A549 (cell line): ENCODE measurements at regions not wholly inside any gene's neighbourhood (a gene's known extent, or its start where the extent isn't known, plus 50 kb on each side); places are given as distances from the start of the nearest gene placed in this dataset.
"Not testable (repeated sequence)": the region's sequence is repeated elsewhere in the genome, so short reads cannot be mapped to it uniquely, and the experiment has no call there.

ENCODE experiments used
- ATAC-seq, 2 experiments: fragments of 200-7000 bp in 1 of 2; fragments of >200 bp in 1 of 2; cut with Nextera tagmentation in 1 of 2; cut with Tn5 transposase in 1 of 2; 3 replicates each; pipeline versions ENCODE4 v1.8.0 to v1.9.1; 2018 to 2020; ENCODE audit warnings: mild to moderate bottlenecking in 1 of 2, moderate library complexity in 1 of 2
- CTCF ChIA-PET: fragments of 300-600 bp; sonication (Branson Sonifier 250); formaldehyde crosslinking; extraction: SDS; loops from one replicate; lab custom pipeline; 2021; ENCODE audit warnings: antibody characterized with exemption, inconsistent platforms; lab: Yijun Ruan, JAX
- POLR2A ChIA-PET: fragments of 350-600 bp; formaldehyde crosslinking; extraction: SDS; loops from one replicate; lab custom pipeline; 2021; ENCODE audit warnings: antibody characterized with exemption, inconsistent platforms; lab: Yijun Ruan, JAX
- DNase-seq, 2 experiments: peaks; one replicate each; pipeline versions ENCODE4 v3.0.0 to v3.0.0-alpha.2; 2011 to 2016; ENCODE audit warnings: low read depth in 1 of 2, low spot score in 1 of 2
- FAIRE-seq: peaks from 2 replicates; lab custom pipeline; 2011; peaks lifted over from hg19 to GRCh38; lab: Jason Lieb, UNC
- H3K27ac ChIP-seq, 2 experiments: fragments of >200 bp; sonication (Bioruptor Twin); formaldehyde crosslinking; 3 replicates each; pipeline ENCODE4 v1.5.1; 2016 to 2017
- H3K4me1 ChIP-seq: fragments of >200 bp; sonication (Bioruptor Twin); formaldehyde crosslinking; 3 replicates; pipeline ENCODE4 v1.6.1; 2016
- H3K4me2 ChIP-seq: fragments of >200 bp; sonication (Bioruptor Twin); formaldehyde crosslinking; 3 replicates; pipeline ENCODE4 v1.6.1; 2016
- H3K4me3 ChIP-seq: fragments of >200 bp; sonication (Bioruptor Twin); formaldehyde crosslinking; 3 replicates; pipeline ENCODE4 v1.5.1; 2016
- H3K9me3 ChIP-seq: fragments of >200 bp; sonication (Bioruptor Twin); formaldehyde crosslinking; 3 replicates; pipeline ENCODE4 v1.6.1; 2016
- ATOH8 ChIP-seq: fragments of 250-450 bp; sonication (Bioruptor Pico); IDR thresholded peaks from 2 replicates; pipeline ENCODE4 v1.5.0; 2020; ENCODE audit warnings: low read depth, mild to moderate bottlenecking, moderate library complexity
- BHLHE40 ChIP-seq: IDR thresholded peaks from 2 replicates; pipeline ENCODE4 v1.6.1; 2012; ENCODE audit warnings: low read depth, low read length, inconsistent platforms
- CEBPB ChIP-seq, 2 experiments: fragments of >200 bp in 1 of 2; sonication (Bioruptor Twin) in 1 of 2; formaldehyde crosslinking in 1 of 2; IDR thresholded peaks; 2 replicates each; pipeline ENCODE4 v1.6.1; 2012 to 2016
- CTCF ChIP-seq: fragments of >200 bp; sonication (Bioruptor Twin); formaldehyde crosslinking; IDR thresholded peaks from 3 replicates; pipeline ENCODE4 v1.5.1; 2016
- EHF ChIP-seq: fragments of 250-450 bp; sonication (Bioruptor Pico); IDR thresholded peaks from 2 replicates; pipeline ENCODE4 v1.5.0; 2020; ENCODE audit warnings: mild to moderate bottlenecking
- ELK1 ChIP-seq: fragments of 150-350 bp; IDR thresholded peaks from 2 replicates; pipeline ENCODE4 v1.6.1; 2014; ENCODE audit warnings: low read depth, mild to moderate bottlenecking, low read length
- HES2 ChIP-seq: fragments of >200 bp; sonication (Bioruptor Twin); formaldehyde crosslinking; IDR thresholded peaks from 2 replicates; pipeline ENCODE4 v1.6.1; 2016
- HEYL ChIP-seq: fragments of 250-450 bp; sonication (Bioruptor Pico); IDR thresholded peaks from 2 replicates; pipeline ENCODE4 v1.8.0; 2021; ENCODE audit warnings: mild to moderate bottlenecking, moderate library complexity
- HOXB13 ChIP-seq: fragments of 250-450 bp; sonication (Bioruptor Pico); IDR thresholded peaks from 2 replicates; pipeline ENCODE4 v1.5.0; 2020; ENCODE audit warnings: low read depth, mild to moderate bottlenecking, moderate library complexity
- JUN ChIP-seq, 2 experiments: fragments of >200 bp; sonication (Bioruptor Twin); formaldehyde crosslinking; IDR thresholded peaks; 2 replicates in 1 of 2; 3 replicates in 1 of 2; pipeline ENCODE4 v1.6.1; 2016 to 2017
- KDM1A ChIP-seq: fragments of 200-600 bp; sonication (generic); IDR thresholded peaks from 2 replicates; pipeline ENCODE4 v1.6.1; 2016; ENCODE audit warnings: low read depth, mild to moderate bottlenecking
- KDM5A ChIP-seq: fragments of 200-600 bp; sonication (generic); IDR thresholded peaks from 2 replicates; pipeline ENCODE4 v1.6.1; 2016; ENCODE audit warnings: antibody characterized with exemption, mild to moderate bottlenecking
- NFE2L2 ChIP-seq: fragments of 150-350 bp; conservative IDR thresholded peaks from 2 replicates; pipeline ENCODE4 v1.6.1; 2014; ENCODE audit warnings: low read length
- POLR2A ChIP-seq: IDR thresholded peaks from 2 replicates; pipeline ENCODE4 v1.6.1; 2012; ENCODE audit warnings: mild to moderate bottlenecking, low read length
- POLR2AphosphoS2 ChIP-seq: conservative IDR thresholded peaks from 2 replicates; pipeline ENCODE4 v1.6.1; 2012; ENCODE audit warnings: low read length, improper control_type of control experiment, inconsistent platforms
- RAD21 ChIP-seq, 2 experiments: fragments of >200 bp in 1 of 2; sonication (Bioruptor Twin) in 1 of 2; formaldehyde crosslinking in 1 of 2; IDR thresholded peaks in 1 of 2; conservative IDR thresholded peaks in 1 of 2; 2 replicates in 1 of 2; 3 replicates in 1 of 2; pipeline ENCODE4 v1.6.1; 2012 to 2018; ENCODE audit warnings: inconsistent platforms in 1 of 2
- RCOR1 ChIP-seq: fragments of 150-350 bp; IDR thresholded peaks from 2 replicates; pipeline ENCODE4 v1.6.1; 2014; ENCODE audit warnings: antibody characterized with exemption, low read length, low read depth
- RFX5 ChIP-seq: fragments of 450-650 bp; IDR thresholded peaks from 2 replicates; pipeline ENCODE4 v1.7.1; 2014; ENCODE audit warnings: antibody characterized with exemption, mild to moderate bottlenecking, moderate library complexity
- SMC3 ChIP-seq: fragments of >200 bp; sonication (Bioruptor Twin); formaldehyde crosslinking; IDR thresholded peaks from 3 replicates; pipeline ENCODE4 v1.6.1; 2018; ENCODE audit warnings: inconsistent platforms
- TP53 ChIP-seq: fragments of 250-450 bp; sonication (Bioruptor Pico); IDR thresholded peaks from 2 replicates; pipeline ENCODE4 v1.5.0; 2021; ENCODE audit warnings: mild to moderate bottlenecking, moderate library complexity
- ZNF302 ChIP-seq: fragments of 250-450 bp; sonication (Bioruptor Pico); IDR thresholded peaks from 2 replicates; pipeline ENCODE4 v1.9.0; 2021; ENCODE audit warnings: inconsistent platforms, mild to moderate bottlenecking, moderate library complexity
- WGBS: methylation state at CpG from one replicate; pipeline ENCODE4 v1.1.6; 2017; ENCODE audit errors: missing lambda C conversion rate; 5-methylcytosine and 5-hydroxymethylcytosine counted together
- TF ChIP-seq, protein P1 (sequence below): IDR thresholded peaks from 2 replicates; pipeline ENCODE4 v1.6.1; 2012
- TF ChIP-seq, protein P2 (sequence below): IDR thresholded peaks from 2 replicates; pipeline ENCODE4 v1.6.1; 2012

DNA sequence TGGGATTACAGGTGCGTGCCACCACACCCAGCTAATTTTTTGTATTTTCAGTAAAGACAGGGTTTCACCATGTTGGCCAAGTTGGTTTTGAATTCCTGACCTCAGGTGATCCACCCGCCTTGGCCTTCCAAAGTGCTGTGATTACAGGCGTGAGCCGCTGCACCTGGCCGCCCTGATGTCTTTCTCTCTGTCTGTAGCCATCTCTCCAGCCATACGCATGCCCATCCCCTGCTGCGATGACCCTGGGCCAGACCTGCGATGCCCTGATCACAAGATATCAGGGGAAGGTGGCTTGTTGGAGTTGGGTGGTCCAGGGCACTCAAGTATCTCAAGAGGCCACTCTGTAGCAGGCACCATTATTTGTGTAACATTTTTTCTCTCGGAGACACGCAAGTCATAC is 54.4 kb upstream of the RBFOX2 start:
- TF ChIP-seq JUN (IDR thresholded peaks at IDR 0.05) (no peak), EHF (no peak)
- H3K4me1 ChIP-seq = no peaks in the 10 kb centered on the region
- H3K9me3 ChIP-seq = no peaks in the 10 kb centered on the region
- H3K4me3 ChIP-seq = no peak overlapping the region
- WGBS = 87% methylated on average over 10 of the region's 10 CpGs
- no peak overlapping the region for H3K4me2 ChIP-seq
- ATAC-seq (no peak), DNase-seq (no peak), FAIRE-seq (no peak)
- H3K27ac ChIP-seq = no peak overlapping the region
- ChIA-PET CTCF (interaction anchor here (8.2 kb wide), 1 partner anchor 17 kb away, joined by 66 read pairs; no protein-coding TSS in a partner anchor), POLR2A (no interaction called here)

DNA sequence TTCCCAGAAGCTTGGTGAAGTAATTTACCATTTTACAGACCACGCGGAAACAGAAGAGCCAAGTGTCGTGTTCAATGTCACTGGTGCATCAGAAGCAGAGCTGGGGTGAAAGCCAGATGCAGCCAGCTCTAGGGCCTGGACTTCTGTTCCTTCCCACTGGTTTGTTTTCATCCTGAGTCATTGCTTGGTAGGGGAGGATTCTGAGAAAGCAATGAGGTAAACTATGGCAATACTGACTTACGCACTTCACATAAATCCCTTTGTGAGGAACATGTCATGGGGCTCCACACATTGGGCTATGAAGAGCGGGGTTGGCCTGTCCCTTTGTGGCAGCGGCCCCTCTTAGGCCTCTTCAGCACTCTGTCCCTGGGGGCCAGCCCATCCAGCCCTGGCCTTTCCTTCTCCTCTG is 52.4 kb upstream of the RBFOX2 start:
- H3K4me2 ChIP-seq = no peak overlapping the region
- ATAC-seq (no peak), DNase-seq (no peak), FAIRE-seq (no peak)
- no peak overlapping the region for H3K4me3 ChIP-seq
- 97% methylated on average over 6 of the region's 6 CpGs for WGBS
- H3K9me3 ChIP-seq = no peaks in the 10 kb centered on the region
- no peaks in the 10 kb centered on the region for H3K4me1 ChIP-seq
- no peak for TF ChIP-seq ATOH8
- TF ChIP-seq CTCF = no peak
- TF ChIP-seq HEYL (CRISPR knock-in tag) = no peak
- no peak for TF ChIP-seq SMC3
- no peak for TF ChIP-seq CEBPB (IDR thresholded peaks at IDR 0.05)
- TF ChIP-seq, protein P1, sequence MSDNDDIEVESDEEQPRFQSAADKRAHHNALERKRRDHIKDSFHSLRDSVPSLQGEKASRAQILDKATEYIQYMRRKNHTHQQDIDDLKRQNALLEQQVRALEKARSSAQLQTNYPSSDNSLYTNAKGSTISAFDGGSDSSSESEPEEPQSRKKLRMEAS = no peak
- no peak for TF ChIP-seq RFX5
- no peak for TF ChIP-seq BHLHE40
- no peak for TF ChIP-seq RCOR1
- TF ChIP-seq TP53 = no peak
- CTCF ChIA-PET = interaction anchor here (1.2 to 8.2 kb wide), 2 partner anchors 15 to 151 kb away, joined by 3 to 66 read pairs; no protein-coding TSS in a partner anchor
- POLR2A ChIA-PET = no interaction called here
- no peak overlapping the region for H3K27ac ChIP-seq

DNA sequence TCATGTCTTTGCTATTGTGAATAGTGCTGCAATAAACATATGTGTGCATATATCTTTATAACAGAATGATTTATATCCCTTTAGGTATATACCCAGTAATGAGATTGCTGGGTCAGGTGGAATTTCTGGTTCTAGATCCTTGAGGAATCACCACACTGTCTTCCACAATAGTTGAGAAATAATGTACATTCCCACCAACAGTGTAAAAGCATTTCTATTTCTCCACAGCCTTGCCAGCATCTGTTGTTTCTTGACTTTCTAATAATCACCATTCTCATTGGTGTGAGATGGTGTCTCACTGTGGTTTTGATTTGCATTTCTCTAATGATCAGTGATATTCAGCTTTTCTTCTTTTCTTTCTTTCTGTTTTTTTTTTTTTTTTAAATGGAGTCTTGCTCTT is 51.7 kb upstream of the RBFOX2 start:
- FAIRE-seq, H3K27ac ChIP-seq, ATAC-seq, H3K9me3 ChIP-seq, H3K4me3 ChIP-seq, H3K4me1 ChIP-seq, DNase-seq, POLR2A ChIA-PET, H3K4me2 ChIP-seq: not testable (repeated sequence)
- CTCF ChIA-PET = interaction anchor here (1.2 to 8.2 kb wide), 2 partner anchors 15 to 150 kb away, joined by 3 to 66 read pairs; no protein-coding TSS in a partner anchor

GRCh38 chr22:36079041-36079440 is 50.4 kb upstream of the RBFOX2 start:
- CTCF ChIA-PET = interaction anchor here (0.6 to 8.2 kb wide), 4 partner anchors 13 to 842 kb away, joined by 3 to 66 read pairs (median 4); no protein-coding TSS in a partner anchor
- POLR2A ChIA-PET = no interaction called here

More at GRCh38 chr22:36079041-36079440, 50.4 kb upstream of the RBFOX2 start:
- TF ChIP-seq ELK1 = no peak
- TF ChIP-seq HES2 = no peak
- no peak for TF ChIP-seq KDM5A
- TF ChIP-seq KDM1A = no peak
- TF ChIP-seq ZNF302 (CRISPR knock-in tag) = no peak
- TF ChIP-seq HOXB13 (CRISPR knock-in tag) = no peak
- no peak for TF ChIP-seq POLR2A
- TF ChIP-seq NFE2L2 = no peak
- TF ChIP-seq CEBPB (IDR thresholded peaks at IDR 0.05) = no peak
- no peak for TF ChIP-seq POLR2AphosphoS2
- TF ChIP-seq, protein P2, sequence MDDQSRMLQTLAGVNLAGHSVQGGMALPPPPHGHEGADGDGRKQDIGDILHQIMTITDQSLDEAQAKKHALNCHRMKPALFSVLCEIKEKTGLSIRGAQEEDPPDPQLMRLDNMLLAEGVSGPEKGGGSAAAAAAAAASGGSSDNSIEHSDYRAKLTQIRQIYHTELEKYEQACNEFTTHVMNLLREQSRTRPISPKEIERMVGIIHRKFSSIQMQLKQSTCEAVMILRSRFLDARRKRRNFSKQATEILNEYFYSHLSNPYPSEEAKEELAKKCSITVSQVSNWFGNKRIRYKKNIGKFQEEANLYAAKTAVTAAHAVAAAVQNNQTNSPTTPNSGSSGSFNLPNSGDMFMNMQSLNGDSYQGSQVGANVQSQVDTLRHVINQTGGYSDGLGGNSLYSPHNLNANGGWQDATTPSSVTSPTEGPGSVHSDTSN = no peak
- no peak for TF ChIP-seq BHLHE40
- TF ChIP-seq RAD21 (conservative IDR thresholded peaks at IDR 0.05 in 1 of 2, IDR thresholded peaks at IDR 0.05 in 1 of 2) = no peak
- no peak for ATAC-seq
- WGBS = 97% methylated on average over 2 of the region's 2 CpGs
- Histone ChIP-seq H3K9me3 (no peaks in the 10 kb centered on the region), H3K4me3 (no peak overlapping the region), H3K27ac (no peak overlapping the region), H3K4me2 (no peak overlapping the region), H3K4me1 (no peaks in the 10 kb centered on the region)
- DNase-seq = no peak
- FAIRE-seq = no peak
